ENCODE measurements at regions not wholly inside any gene's neighbourhood (a gene's known extent, or its start where the extent isn't known, plus 50 kb on each side); places are given as distances from the start of the nearest gene placed in this dataset.

DNA sequence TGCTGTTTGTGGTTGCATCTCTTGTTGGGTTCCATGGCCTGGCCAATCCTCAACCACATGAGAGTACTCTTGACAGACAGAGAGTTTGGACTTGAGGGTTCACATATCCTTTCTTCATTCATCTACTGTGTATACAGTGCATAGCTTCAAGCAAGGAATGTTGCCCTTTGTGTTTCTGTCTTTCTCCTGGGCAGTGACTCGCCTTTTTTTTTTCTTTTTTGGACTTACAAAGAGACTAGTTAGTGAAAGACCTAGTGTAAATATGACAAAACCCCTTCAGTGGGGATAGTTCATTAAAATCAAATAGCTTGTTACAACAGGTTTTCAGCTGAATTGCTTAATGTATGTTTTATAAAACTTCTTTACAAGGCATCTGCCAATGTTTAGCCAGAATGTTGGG is 290.2 kb downstream of the FGFR2 start:
- no peak for DNase-seq (ENCODE audit: low read depth)
- TF ChIP-seq, protein P1, sequence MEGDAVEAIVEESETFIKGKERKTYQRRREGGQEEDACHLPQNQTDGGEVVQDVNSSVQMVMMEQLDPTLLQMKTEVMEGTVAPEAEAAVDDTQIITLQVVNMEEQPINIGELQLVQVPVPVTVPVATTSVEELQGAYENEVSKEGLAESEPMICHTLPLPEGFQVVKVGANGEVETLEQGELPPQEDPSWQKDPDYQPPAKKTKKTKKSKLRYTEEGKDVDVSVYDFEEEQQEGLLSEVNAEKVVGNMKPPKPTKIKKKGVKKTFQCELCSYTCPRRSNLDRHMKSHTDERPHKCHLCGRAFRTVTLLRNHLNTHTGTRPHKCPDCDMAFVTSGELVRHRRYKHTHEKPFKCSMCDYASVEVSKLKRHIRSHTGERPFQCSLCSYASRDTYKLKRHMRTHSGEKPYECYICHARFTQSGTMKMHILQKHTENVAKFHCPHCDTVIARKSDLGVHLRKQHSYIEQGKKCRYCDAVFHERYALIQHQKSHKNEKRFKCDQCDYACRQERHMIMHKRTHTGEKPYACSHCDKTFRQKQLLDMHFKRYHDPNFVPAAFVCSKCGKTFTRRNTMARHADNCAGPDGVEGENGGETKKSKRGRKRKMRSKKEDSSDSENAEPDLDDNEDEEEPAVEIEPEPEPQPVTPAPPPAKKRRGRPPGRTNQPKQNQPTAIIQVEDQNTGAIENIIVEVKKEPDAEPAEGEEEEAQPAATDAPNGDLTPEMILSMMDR (IDR thresholded peaks at IDR 0.05; ENCODE audit: insufficient read depth, low read depth, low read length) = no peak
- no peak overlapping the region for H3K4me3 ChIP-seq (ENCODE audit: low read depth, low read length)

DNA sequence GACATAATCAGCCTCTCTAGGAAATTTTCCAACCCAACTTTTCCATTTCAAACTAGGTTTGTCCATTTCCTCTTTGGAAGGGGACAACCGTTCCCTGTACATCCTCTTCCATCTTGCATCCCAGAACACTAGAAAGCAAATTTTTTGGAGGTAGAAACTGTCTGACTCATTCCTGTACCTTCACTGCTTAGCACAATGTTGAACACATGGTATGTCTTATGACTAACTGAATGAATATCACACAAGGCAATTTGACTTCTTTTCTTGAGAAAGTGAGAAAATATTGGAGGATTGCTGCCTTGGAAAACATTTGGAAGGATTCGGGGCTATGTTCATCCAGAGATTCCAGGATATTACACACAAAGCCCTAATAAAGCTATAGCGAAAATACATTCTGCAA is 289.1 kb downstream of the FGFR2 start:
- H3K4me3 ChIP-seq (ENCODE audit: low read depth, low read length) = no peak overlapping the region
- TF ChIP-seq, protein P1 (IDR thresholded peaks at IDR 0.05; ENCODE audit: insufficient read depth, low read depth, low read length) = no peak

DNA sequence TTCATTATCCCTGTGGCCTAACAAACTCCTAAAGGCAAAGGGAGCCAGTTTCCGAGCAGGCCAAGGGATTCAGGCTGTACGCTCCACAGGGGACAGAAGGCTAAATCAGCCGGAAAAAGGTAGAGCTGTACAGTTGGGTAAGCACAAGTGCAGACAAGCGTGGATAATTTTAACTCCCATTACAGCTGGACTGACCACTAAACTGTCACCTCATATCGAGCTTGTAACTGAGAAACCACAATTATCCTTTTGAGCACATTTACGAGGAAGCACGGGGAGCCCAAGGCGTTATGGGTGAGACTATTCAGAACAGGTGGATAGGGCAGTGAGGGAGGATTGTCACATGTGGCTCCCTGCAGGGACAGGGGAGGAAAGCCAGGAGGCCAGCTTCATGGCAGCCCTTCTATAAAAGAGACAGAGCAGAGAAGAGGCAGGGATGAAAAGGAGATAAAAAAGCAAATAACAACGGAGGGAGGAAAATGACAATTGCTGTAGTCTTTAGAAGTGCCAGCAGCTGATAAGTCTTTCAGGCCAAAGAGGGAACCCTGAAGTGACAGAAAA is 288.0 kb downstream of the FGFR2 start:
- DNase-seq (ENCODE audit: low read depth) = no peak
- TF ChIP-seq, protein P1 (IDR thresholded peaks at IDR 0.05; ENCODE audit: insufficient read depth, low read depth, low read length) = no peak
- H3K4me3 ChIP-seq (ENCODE audit: low read depth, low read length) = no peak overlapping the region

More for the DNA sequence above, 289.1 kb downstream of the FGFR2 start:
- no peak for DNase-seq (ENCODE audit: low read depth)

DNA sequence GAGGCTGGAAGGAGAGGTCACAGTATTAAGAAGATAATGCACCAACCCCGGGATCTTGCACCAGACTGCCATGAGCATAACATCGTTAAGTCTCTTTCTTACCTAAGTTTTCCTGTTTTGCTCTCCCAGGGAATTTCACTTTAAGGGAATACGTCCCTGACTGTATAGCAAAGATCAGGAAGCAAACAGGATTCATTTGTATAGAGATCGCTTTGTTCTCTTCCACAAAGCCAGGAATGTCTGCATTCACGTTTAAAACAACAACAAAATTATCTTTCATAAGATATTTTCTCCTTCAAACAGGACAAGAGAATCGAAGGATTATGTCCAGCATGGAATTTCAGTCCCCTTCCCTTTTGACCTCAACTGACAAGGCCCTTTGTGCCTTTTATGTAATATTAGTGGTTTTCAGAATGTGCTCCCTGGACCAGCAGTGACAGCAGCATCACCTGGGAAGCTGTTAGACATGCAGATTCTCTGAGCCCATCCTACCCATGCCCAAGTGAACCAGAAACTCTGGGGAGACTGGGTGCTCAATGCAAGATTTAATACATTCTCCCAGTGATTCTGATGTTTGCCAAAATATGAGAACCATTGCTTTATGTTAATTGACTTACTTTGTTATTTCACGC is 286.3 kb downstream of the FGFR2 start:
- no peak for DNase-seq (ENCODE audit: low read depth)
- TF ChIP-seq, protein P1 (IDR thresholded peaks at IDR 0.05; ENCODE audit: insufficient read depth, low read depth, low read length) = no peak
- H3K4me3 ChIP-seq (ENCODE audit: low read depth, low read length) = no peak overlapping the region

DNA sequence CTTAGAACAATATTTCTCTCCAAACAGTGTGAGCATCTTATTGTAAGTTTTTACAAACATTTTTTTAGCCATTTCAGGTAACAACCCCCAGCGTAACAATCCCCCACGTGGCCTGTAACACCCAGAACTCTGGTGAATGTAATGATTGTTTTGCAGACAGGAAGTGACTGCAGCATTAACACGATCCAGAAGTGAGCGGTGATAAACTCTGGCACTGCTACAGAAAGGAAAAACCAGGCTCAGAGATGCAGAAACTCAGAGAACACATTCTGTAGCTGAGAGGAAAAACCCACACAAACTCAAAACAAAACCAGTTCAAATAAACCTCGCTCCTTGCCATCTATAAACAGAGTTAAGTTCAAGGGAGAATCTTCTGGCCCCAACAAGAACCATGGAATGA is 285.7 kb downstream of the FGFR2 start:
- TF ChIP-seq, protein P1 (IDR thresholded peaks at IDR 0.05; ENCODE audit: insufficient read depth, low read depth, low read length) = no peak
- no peak overlapping the region for H3K4me3 ChIP-seq (ENCODE audit: low read depth, low read length)
- no peak for DNase-seq (ENCODE audit: low read depth)

DNA sequence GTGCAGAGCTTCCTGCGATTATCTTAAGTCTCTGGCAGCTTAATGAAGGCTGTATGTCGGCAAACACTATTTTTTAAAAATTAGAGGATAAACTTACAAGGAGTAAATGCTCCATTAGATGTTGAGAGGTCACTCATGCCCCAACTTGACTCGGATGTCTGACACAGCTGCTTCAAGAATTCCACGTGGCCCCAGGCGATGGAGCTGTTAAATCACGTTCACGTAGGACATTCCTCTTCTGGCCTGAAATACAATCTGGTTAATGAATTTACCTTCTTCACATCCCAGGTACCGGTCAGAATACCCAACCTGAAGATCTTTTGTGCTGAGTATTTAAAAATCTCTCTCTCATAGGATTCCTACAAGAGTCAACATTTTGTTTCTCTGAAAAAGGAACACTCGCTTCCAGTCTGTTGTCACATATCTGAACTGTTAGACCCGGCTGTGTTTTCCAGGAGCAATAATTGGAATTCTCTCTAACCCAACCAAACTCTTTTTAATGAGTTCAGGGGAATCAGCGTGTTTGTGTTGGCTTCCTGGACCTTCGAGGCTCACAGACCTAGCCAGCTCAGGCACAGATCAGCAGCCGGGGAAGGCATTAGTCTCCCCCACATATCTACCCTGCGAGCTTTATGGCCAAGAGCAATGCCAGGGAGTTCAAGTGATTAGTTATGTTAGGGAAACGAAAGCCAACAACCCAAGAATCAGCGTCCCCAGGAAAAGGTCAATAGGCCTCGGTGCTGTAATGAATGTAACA is 284.9 kb downstream of the FGFR2 start:
- no peak for DNase-seq (ENCODE audit: low read depth)
- H3K4me3 ChIP-seq (ENCODE audit: low read depth, low read length) = no peak overlapping the region
- TF ChIP-seq, protein P1 (IDR thresholded peaks at IDR 0.05; ENCODE audit: insufficient read depth, low read depth, low read length) = no peak
